Left renal pelvis (tissue), 4 donors: ENCODE measurements at regions not wholly inside any gene's neighbourhood (a gene's known extent, or its start where the extent isn't known, plus 50 kb on each side); places are given as distances from the start of the nearest gene placed in this dataset.
"Not testable (repeated sequence)": the region's sequence is repeated elsewhere in the genome, so short reads cannot be mapped to it uniquely, and the experiment has no call there.

Experiments used
- DNase-seq, 4 donors: peaks; one replicate each; pipeline ENCODE4 v3.0.0-alpha.2; 2013; ENCODE audit warnings: low read depth in 4 of 4, low spot score in 3 of 4

GRCh38 chr6:170221052-170221752 lies 69.7 kb downstream of the DLL1 start:
- DNase-seq, result no peak

- not testable (repeated sequence) for DNase-seq
Observed at GRCh38 chr6:170213637-170214018, 77.2 kb downstream of the DLL1 start.

GRCh38 chr6:170212956-170213636 lies 77.8 kb downstream of the DLL1 start:
- DNase-seq, result no peak

- no peak for DNase-seq
Observed at GRCh38 chr6:170212051-170212756, 78.7 kb downstream of the DLL1 start.

GRCh38 chr6:170211404-170212025 lies 79.4 kb downstream of the DLL1 start:
- no peak for DNase-seq

GRCh38 chr6:170210651-170211403 lies 80.1 kb downstream of the DLL1 start:
- DNase-seq, result no peak

GRCh38 chr6:170210026-170210390 lies 80.9 kb downstream of the DLL1 start:
- no peak for DNase-seq

- DNase-seq, result no peak
Observed at GRCh38 chr6:170209354-170210025, 81.4 kb downstream of the DLL1 start.

- DNase-seq, result no peak
Observed at GRCh38 chr6:170208651-170209353, 82.1 kb downstream of the DLL1 start.

GRCh38 chr6:170208182-170208601 lies 82.7 kb downstream of the DLL1 start:
- DNase-seq, result no peak

GRCh38 chr6:170207586-170208181 lies 83.2 kb downstream of the DLL1 start:
- DNase-seq, result no peak

GRCh38 chr6:170206851-170207431 lies 83.9 kb downstream of the DLL1 start:
- no peak for DNase-seq

- DNase-seq, result no peak
Observed at GRCh38 chr6:170206317-170206621, 84.6 kb downstream of the DLL1 start.

GRCh38 chr6:170205534-170206316 lies 85.2 kb downstream of the DLL1 start:
- DNase-seq, result no peak

GRCh38 chr6:170205126-170205525 lies 85.8 kb downstream of the DLL1 start:
- no peak for DNase-seq

- no peak for DNase-seq
Observed at GRCh38 chr6:170203212-170203611, 87.7 kb downstream of the DLL1 start.

GRCh38 chr6:170202416-170203135 lies 88.3 kb downstream of the DLL1 start:
- no peak for DNase-seq
